Fibroblast of gingiva (primary cell): ENCODE measurements at regions not wholly inside any gene's neighbourhood (a gene's known extent, or its start where the extent isn't known, plus 50 kb on each side); places are given as distances from the start of the nearest gene placed in this dataset.

Experiments
- DNase-seq: peaks from one replicate; pipeline ENCODE4 v3.0.0-alpha.2; 2011; ENCODE audit warnings: low read depth

DNA sequence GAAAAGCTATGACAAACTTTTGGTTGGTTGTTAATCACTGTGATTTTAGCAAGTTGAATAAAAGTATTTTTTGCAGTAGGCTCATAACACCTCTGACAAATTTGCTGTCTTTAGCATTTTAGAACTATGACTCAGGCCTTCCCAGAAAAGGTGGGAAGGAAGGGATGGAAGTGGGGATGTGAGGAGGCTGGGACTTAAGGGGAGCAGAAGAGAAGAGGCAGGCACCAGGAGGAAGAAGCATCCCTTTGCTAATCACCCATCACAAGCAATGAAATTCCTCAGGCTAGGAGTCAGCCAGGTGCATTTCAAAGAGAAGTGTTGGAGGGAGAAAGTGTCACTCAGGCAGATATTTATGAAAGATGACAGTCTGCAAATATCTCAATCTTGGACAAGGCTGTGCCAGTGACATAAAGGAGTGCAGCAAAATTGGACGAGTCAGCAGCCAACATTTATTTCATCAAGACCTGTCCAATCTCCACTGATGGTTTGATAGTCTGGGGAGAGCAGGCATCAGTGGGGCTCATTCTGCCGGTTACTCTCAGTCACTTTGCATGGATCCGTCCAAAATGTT is 337.3 kb upstream of the ARRDC4 start:
- DNase-seq, result no peak

DNA sequence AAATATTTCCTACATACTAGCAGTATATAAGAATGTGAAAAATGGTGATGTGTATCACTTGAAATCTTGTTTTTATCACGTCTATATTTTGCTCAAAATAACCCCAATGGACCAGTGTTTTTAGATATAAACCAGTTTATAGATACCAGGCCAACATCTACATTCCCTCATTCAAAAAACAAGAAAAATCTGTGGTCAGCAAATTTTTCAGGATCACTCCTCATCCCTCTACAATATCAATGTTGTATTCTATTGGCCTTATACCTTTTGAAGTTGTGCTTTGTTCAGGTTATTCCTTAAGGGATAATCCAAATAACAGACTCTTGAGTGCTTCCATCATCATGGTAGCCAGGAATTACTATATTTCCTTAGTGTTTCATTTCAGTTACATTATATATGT is 332.9 kb upstream of the ARRDC4 start:
- no peak for DNase-seq

DNA sequence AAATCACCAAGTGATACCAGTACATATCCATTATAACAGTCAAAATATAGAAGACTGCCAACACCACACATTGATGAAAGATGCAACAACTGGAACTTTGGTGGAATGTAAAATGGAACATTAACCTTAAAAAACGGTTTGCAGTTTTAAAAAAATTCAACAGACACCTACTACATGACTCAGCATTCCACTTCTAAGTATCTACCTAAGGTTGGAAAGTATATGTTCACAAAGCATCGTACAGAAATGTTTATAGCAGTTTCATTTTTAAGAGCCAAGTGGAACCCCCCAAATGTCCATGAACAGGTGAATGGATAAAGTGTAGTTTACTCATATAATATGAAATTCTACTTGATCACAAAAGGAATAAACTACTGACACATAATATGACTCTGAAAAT is 314.7 kb upstream of the ARRDC4 start:
- DNase-seq, result no peak

GRCh38 chr15:97648728-97649127 is 311.8 kb upstream of the ARRDC4 start:
- DNase-seq, result no peak

GRCh38 chr15:97652041-97652440 is 308.5 kb upstream of the ARRDC4 start:
- no peak for DNase-seq

DNA sequence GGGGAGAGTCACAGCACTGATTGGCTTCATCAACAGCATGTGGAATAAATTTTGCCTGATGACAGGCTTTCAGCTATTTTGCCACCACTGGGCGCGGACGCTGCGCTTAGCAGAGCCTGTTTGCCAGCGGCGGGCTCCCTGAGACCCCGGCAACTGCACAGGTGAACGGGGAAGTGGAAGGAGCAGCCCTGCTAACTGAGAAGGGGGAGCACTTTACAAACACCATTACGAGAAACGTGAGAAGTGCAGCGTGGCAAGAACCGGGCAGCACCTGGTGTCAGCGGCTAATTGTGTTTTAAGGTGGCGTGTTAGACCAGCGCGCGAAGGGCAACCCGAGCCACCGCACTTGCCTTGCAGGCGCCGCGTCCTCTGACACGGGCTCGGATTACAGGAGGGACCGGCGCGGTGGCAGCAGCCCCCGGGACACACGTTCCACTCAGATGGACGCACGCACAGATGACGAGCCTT is 307.8 kb upstream of the ARRDC4 start:
- DNase-seq, result no peak

DNA sequence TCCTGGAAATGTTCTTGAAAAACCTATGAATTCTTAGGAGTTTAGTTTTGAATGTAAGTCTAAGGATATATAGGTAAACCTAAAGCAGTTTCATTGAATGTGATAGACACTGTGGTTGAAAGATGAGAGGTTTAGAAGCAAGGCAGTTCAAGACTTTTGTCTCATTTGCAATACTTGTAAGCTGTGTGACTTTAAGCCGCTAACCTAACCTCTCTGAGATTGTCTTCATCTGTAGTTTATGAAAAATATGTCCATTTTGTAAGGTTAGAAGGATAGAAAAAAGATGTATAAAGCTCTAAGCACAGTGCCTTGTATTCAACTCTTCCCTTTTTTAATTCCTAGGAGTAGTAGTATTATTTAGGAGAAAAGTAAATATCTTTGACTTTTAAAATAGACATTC is 306.6 kb upstream of the ARRDC4 start:
- DNase-seq, result no peak

DNA sequence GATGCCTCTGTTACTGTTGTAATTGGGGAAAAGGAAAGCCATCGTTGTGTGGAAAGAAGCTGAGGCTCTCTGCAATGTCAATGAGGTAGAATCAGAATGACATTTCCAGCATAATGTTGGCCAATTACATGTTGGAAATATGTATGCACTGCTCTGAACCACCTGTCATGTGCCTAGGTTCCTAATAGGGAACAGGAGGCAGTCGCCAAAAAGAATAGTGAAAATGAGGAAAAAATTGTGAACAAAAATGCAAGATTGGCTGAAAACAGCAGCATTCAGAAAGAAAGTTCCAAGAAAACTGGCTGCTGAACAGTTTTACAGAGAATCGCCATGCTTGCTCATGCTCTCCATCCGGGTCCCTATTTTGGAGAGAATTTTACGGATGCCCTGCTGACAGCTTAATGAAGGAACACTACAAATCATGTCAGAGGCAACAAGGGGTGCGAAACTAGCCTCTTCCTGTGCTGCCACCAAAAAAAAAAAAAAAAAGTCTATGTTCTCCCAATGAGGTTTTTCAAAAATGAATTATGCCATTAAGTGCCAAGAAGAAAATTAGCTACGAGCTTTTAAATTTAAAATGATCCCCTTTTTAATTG is 305.9 kb upstream of the ARRDC4 start:
- DNase-seq, result no peak

GRCh38 chr15:97661796-97662195 is 298.7 kb upstream of the ARRDC4 start:
- DNase-seq, result no peak

- no peak for DNase-seq
These were observed 287.9 kb upstream of the ARRDC4 start for GRCh38 chr15:97672586-97672985.

DNA sequence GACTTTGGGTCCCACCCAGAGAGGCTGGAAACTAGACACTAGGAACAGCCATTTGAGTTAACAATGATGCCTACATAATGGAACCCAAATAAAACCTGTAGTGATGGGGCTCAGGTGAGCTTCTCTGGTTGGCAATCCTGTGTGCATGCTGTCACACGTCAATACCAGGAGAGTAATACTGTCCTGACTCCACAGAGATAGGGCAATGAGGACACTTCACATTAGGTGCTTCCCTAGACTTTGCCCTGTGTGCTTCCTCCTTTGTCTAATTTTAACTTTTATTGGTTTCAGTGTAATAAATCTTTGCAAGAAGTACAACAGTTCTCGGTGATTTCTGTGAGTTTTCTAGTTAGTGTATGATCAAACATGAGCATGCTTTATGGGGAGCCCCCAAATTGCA is 281.8 kb upstream of the ARRDC4 start:
- no peak for DNase-seq

DNA sequence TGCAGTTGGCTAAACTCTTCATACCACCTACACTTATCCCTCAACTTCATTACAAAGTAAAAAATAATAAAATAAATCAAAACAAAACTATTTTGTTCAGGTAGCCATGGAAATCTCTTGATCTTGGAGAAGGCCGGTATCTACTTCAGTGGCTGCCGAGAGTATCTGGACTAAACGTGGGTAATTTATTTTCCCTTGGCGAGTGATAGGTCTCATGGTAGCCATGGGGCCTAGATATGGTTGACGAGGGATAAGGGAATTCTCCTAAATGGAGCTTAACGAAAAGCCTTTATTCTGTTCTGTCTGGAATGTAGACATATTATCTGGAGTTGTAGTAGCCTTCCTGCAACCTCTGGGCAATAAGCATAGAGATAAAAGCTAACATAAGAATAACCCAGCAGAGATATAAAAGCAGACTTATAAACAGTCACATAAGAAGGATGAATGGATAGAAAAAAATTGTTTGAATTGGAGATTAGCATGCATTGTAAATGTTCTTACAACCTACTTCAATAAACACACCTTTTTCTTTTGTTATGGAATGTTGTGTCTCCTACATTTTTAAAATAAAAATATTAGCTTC is 281.3 kb upstream of the ARRDC4 start:
- no peak for DNase-seq

GRCh38 chr15:97680606-97681220 is 279.8 kb upstream of the ARRDC4 start:
- DNase-seq, result no peak

DNA sequence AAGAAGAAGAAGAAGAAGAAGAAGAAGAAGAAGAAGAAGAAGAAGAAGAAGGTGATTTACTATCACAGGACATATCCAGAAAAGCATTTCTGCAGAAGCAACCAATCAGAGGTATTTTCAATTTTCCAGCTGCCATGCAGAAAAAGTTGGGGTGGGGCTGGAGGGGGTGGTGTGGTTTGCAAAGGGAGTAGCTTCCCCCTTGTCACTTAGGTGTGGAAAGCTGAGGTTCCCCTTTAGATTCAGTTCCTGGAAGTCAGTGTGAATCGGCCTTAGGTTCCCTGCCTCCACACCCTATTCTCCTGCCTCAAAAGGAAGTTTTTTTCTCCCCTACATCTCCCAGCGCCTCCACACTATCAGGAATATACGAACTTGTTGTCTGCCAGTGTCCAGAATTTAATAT is 276.7 kb upstream of the ARRDC4 start:
- DNase-seq, result no peak

DNA sequence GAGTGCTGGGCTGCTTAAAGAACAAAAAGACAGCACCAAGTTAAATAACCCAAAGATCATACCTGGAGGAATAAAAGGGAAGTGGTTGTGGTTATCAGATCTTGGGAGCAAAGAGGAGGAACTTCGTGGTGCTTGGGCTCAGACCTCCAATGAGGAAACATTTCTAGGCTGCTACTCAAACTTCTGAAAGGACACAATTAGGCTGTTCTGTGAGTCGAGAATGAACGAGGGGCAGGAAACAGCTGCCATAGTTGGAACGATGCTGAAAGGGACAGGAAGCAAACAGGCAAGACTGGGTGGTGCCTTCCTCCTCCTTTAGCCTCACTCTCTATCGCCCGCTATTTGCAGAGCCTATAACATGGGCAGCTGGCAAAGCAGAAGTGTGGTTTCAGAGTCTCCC is 276.3 kb upstream of the ARRDC4 start:
- DNase-seq, result no peak

DNA sequence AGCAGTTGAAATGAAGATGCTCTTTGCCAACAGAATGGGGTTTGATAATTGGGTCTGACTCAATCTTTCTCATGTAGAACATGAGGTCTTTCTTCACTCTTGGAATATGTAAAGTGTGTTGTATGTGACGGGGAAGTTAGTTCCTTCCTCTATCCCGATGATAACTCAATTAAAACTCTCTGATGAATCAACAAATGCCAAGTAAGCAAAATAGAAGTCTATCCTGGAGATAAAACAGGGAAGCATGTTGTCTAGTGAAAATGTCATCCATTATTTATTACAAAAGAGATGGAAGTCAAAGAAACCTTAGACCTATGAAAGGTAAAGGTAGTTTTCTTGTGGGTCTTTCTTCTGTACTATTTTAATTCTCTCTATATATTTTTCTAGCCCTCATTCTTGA is 274.2 kb upstream of the ARRDC4 start:
- DNase-seq, result no peak

GRCh38 chr15:97687654-97688053 is 272.8 kb upstream of the ARRDC4 start:
- DNase-seq, result no peak

DNA sequence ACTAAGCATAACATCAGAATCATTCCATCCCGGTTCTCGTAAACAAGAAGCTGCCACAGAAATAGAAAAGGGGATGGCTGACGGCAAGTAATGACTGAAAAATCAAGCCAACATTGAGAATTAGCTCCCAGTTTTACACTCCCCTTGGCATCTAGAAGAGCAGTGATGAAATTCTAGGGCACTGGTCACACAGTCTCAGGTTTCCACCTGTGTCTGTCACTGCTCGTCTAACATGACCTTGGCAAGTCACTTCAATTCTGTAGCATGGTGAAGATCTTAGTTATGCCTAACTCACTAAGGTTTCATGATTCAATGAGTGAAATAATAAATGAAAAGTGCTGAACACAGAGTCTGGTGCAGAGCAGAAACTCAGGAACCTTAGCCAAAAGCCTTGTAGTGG is 272.3 kb upstream of the ARRDC4 start:
- DNase-seq, result no peak

DNA sequence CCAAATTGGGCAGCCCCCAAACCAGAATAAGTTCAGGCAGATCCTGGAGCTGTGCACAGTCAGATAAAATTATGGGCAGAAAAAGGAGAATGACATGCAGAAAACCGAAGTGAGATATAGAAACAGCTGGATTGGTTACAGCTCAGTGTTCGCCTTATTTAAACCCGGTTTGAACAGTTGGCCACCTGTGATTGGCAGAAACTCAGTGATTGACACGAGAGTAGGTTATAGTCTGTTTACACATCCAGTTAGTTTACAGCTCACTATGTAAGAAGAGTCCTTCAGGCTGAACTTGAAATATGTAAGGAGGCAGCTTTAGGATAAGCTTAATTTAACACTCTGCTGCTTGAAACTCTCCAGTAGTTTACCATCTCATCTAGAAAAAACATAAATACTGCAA is 271.6 kb upstream of the ARRDC4 start:
- DNase-seq, result no peak

GRCh38 chr15:97691078-97691477 is 269.4 kb upstream of the ARRDC4 start:
- no peak for DNase-seq

DNA sequence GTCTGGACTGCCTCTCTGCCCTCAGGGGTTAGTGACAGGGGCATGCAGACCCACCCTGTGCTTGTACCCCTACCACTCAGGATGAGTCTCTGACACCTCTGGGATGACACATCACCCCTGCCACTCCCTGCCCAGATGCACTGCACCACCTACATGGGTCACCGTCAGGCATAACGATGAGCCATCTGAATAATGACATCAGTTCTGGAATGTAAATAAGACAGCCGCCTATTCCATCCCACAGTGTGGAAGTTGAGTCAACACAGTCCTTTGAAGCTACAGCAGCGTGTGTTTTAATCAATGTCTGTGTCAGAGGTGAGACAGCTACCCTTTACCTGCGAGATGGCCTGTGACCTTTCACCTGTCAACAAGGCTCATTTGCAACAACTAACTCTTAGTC is 268.7 kb upstream of the ARRDC4 start:
- DNase-seq, result no peak

- DNase-seq, result no peak
These were observed 268.0 kb upstream of the ARRDC4 start for GRCh38 chr15:97692301-97693015.

DNA sequence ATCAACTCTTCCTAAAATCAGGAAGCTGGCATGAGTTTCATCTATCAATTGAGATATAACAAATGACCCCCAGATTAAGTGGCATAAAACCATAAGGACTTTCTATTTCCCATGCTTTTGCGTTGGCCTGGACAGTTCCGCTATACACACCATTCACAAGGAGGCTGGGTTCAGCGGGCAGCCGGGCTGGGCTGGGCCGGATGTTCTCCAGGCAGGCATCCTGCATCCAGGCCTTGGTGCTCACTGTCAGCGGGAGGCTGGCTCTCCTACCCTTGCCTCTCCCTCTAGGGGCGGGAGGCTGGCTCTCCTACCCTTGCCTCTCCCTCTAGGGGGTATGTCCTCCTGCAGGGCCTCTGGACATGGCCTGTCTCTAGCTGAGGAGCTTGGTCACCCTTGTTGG is 266.0 kb upstream of the ARRDC4 start:
- no peak for DNase-seq
